ENCODE measurements at regions not wholly inside any gene's neighbourhood (a gene's known extent, or its start where the extent isn't known, plus 50 kb on each side); places are given as distances from the start of the nearest gene placed in this dataset.
"Not testable (repeated sequence)": the region's sequence is repeated elsewhere in the genome, so short reads cannot be mapped to it uniquely, and the experiment has no call there.

DNA sequence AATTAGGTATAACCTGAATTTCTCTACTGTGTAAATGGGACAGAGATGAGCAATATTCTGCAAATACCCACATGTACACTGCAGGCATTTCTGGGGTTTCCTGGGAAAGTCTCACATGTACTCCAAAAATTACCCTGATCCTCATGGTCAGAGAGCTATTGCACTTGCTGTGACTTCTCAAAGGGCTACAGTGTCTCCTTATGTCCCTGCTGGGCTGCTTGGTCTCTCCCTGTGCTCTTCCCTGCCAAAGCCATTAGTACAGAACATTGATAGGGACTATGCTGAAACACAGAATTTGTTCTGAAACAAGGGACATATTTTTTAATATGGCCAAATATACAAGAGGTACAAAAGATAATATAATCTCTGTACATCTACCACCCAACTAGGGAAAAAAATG lies 924.4 kb upstream of the NXPH2 start:
- DNase-seq (ENCODE audit: low spot score): no peak

- no peak for DNase-seq (ENCODE audit: low spot score)
Measured at GRCh38 chr2:139694327-139694726, 914.1 kb upstream of the NXPH2 start.

DNA sequence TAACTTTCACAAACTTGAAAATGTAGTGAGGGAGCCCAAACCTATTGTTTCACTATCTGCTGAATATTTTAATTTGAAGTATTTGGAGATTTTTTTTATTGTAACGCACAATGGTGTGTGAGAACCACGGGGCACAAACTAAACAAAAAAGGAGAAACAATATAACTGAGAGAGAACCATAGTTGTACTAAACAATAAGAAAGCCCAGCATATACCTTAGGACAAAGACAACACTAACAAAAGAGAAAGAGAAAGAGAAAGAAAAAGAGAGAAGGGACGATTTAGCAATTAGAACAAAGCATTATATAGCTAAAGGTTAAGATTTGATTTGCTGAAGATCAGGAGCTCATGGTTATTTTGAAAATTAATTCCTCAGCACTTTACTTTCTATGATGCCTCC lies 906.0 kb upstream of the NXPH2 start:
- no peak for DNase-seq (ENCODE audit: low spot score)

- no peak for DNase-seq (ENCODE audit: low spot score)
Measured at GRCh38 chr2:139685090-139685983, 905.1 kb upstream of the NXPH2 start.

- DNase-seq (ENCODE audit: low spot score): no peak
Measured at GRCh38 chr2:139684286-139684860, 904.2 kb upstream of the NXPH2 start.

DNA sequence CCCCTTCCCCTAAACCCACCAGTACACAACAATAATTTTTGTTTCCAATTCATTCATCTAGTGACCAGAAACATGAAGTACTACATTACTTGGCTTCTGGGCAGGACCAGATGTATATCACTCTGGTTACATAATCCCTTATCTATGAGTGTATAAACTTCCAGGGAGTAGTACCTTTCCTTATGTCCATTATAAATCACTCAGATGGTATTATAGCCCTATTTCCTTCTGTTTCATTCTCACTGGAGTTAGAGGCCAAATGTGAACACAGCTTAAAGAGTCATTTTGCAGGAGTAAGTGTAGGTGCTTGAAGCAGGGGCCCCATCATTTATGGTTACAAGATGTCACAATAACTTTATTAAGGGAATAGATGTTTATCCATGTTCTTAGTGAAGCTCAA lies 894.4 kb upstream of the NXPH2 start:
- DNase-seq (ENCODE audit: low spot score): no peak

- not testable (repeated sequence) for DNase-seq (ENCODE audit: low spot score)
Measured at GRCh38 chr2:139673447-139673846, 893.3 kb upstream of the NXPH2 start.

DNA sequence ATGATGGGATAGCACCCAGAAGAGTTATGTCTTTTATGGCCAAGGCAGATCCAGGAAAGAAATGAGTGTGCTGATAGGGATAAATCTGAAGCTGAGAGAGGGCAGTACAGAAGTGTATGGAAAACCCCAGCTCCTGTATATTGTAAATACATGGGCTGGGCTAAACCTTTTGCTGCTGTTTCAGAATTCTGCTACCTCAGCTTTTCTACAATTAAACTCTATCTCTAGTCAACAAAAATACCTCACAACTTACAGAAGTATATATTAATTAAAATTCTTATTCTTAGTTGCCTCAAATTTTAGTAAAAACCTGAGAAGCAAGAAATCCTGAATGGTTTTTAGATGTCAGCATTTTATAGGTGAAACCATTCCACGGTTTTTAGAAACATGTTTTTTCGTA lies 889.5 kb upstream of the NXPH2 start:
- no peak for DNase-seq (ENCODE audit: low spot score)

GRCh38 chr2:139652385-139652784 lies 872.2 kb upstream of the NXPH2 start:
- DNase-seq (ENCODE audit: low spot score): no peak

GRCh38 chr2:139645617-139646016 lies 865.4 kb upstream of the NXPH2 start:
- DNase-seq (ENCODE audit: low spot score): no peak

DNA sequence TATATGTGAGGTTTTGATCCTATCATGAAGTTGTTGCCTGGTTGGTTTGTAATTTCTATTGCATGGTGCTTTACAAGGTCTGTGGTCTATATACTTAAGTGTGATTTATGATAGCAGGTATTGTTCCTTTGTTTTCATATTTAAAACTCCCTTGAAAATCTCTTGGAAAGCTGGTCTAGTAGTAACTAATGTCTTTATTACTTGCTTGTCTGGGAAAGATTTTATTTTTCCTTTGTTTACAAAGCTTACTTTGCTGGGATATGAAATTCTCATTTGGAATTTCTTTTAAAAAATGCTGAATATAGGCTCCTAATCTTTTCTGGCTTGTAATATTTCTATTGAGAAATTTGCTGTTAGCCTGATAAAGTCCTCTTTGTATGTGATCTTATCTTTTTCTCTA lies 862.9 kb upstream of the NXPH2 start:
- DNase-seq (ENCODE audit: low spot score): no peak

- no peak for DNase-seq (ENCODE audit: low spot score)
Measured at GRCh38 chr2:139631966-139632365, 851.8 kb upstream of the NXPH2 start.

DNA sequence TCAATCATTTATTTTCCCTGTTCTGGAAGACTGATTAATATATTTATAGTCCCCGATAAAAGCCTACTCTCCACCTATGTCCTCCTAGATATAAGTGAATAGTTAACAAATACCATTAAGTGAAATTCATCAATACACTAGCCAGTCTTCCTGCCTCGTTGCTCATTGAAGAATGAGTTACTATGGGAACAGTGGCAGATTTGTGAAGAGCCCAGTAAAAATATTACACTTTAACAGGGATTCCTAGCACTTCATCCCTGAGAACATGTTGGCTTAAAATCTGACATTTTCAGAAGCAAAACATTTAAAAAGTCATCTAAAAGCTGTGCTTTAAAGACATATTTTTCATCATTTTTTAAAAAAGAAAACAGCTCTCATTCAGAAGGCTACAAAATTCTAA lies 848.7 kb upstream of the NXPH2 start:
- no peak for DNase-seq (ENCODE audit: low spot score)

- no peak for DNase-seq (ENCODE audit: low spot score)
Measured at GRCh38 chr2:139626128-139626527, 845.9 kb upstream of the NXPH2 start.

- DNase-seq (ENCODE audit: low spot score): no peak
Measured at GRCh38 chr2:139622691-139623090, 842.5 kb upstream of the NXPH2 start.

GRCh38 chr2:139617747-139618146 lies 837.6 kb upstream of the NXPH2 start:
- DNase-seq (ENCODE audit: low spot score): no peak

- no peak for DNase-seq (ENCODE audit: low spot score)
Measured at GRCh38 chr2:139613264-139613663, 833.1 kb upstream of the NXPH2 start.

DNA sequence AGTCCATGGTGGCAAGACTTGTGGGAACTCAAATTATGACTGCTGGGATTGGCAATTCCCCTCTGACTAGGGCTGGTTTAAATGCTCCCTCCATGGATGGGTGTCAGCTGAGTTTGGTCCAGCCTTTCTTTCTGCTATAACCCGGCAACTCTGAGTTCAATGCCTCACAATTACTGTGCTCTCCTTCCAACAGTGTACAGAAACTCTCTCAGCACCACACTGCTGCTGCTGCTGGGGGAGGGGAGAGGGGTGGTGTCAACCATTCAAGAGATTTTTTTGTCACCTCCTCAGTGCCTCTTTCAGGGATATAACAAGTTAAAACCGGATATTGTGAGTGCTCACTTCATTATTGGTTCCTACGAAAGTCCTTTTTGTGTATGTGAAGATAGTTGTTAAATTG lies 830.3 kb upstream of the NXPH2 start:
- no peak for DNase-seq (ENCODE audit: low spot score)

GRCh38 chr2:139609109-139609508 lies 828.9 kb upstream of the NXPH2 start:
- DNase-seq (ENCODE audit: low spot score): no peak

- no peak for DNase-seq (ENCODE audit: low spot score)
Measured at GRCh38 chr2:139605668-139606067, 825.5 kb upstream of the NXPH2 start.

- DNase-seq (ENCODE audit: low spot score): no peak
Measured at GRCh38 chr2:139600166-139600565, 820.0 kb upstream of the NXPH2 start.

- DNase-seq (ENCODE audit: low spot score): no peak
Measured at GRCh38 chr2:139585101-139585500, 804.9 kb upstream of the NXPH2 start.

DNA sequence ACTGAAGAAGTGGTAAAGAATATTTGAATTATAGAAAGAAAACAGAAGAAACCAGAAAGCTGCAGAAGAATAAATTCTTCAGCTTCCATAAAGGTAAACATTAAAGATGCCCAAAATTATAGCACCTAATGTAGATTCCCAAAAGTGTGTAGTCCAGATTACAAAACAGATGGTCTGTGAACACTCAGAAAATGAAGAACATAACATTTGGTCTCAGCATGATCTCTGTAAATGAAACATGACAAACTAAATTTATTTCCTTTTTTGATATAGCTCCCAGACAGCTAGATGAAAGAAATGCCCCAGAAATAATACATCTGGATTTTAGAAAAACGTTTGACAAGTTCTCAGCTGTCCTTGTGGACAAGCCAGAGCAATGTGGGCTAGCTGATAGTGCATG lies 794.2 kb upstream of the NXPH2 start:
- no peak for DNase-seq (ENCODE audit: low spot score)

DNA sequence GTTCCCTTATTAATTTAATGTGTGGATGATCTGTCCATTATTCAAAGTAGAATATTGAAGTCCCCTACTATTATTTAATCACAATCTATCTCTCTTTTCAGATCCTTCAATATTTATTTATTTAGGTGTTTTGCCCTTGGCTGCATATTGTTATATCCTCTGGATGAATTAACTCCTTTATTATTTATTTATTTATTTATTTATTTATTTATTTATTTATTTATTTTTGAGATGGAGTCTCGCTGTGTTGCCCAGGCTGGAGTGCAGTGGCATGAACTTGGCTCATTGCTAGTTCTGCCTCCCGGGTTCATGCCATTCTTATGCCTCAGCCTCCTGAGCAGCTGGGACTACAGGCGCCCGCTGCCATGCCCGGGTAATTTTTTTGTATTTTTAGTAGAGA lies 776.6 kb upstream of the NXPH2 start:
- DNase-seq (ENCODE audit: low spot score): no peak

All from hepatic stellate cell (primary cell).